H1 (cell line): ENCODE measurements at regions not wholly inside any gene's neighbourhood (a gene's known extent, or its start where the extent isn't known, plus 50 kb on each side); places are given as distances from the start of the nearest gene placed in this dataset.

Experiments used
- CHD1 ChIP-seq: IDR thresholded peaks from 2 replicates; pipeline ENCODE4 v1.6.1; 2012; ENCODE audit warnings: low read depth, low read length, improper control_type of control experiment
- CTBP2 ChIP-seq: IDR thresholded peaks from 2 replicates; pipeline ENCODE4 v1.7.0; 2011; ENCODE audit warnings: borderline replicate concordance, mild to moderate bottlenecking, moderate library complexity, mixed read lengths, low read length; ENCODE audit not compliant: insufficient read depth, insufficient read length
- E2F6 ChIP-seq: IDR thresholded peaks from 2 replicates; pipeline ENCODE4 v1.6.1; 2012; ENCODE audit warnings: inconsistent platforms
- FOSL1 ChIP-seq: IDR thresholded peaks from 2 replicates; pipeline ENCODE4 v1.6.1; 2011; ENCODE audit warnings: mild to moderate bottlenecking, low read depth, low read length, moderate library complexity; ENCODE audit not compliant: insufficient read depth
- GABPA ChIP-seq: IDR thresholded peaks from 2 replicates; pipeline ENCODE4 v1.6.1; 2011; ENCODE audit warnings: mild to moderate bottlenecking, low read length, moderate library complexity, borderline replicate concordance; ENCODE audit not compliant: insufficient read depth
- KDM4A ChIP-seq: IDR thresholded peaks from one replicate; pipeline ENCODE4 v1.7.1; 2012; ENCODE audit warnings: low read depth, mild to moderate bottlenecking, moderate library complexity, low read length, inconsistent platforms; ENCODE audit not compliant: severe bottlenecking
- SIN3A ChIP-seq, 2 experiments: IDR thresholded peaks in 1 of 2; conservative IDR thresholded peaks in 1 of 2; 2 replicates each; pipeline ENCODE4 v1.6.1; 2011 to 2012; ENCODE audit warnings: low read length in 2 of 2, improper control_type of control experiment in 1 of 2, low read depth in 1 of 2, mild to moderate bottlenecking in 1 of 2
- SP1 ChIP-seq: IDR thresholded peaks from 2 replicates; pipeline ENCODE4 v1.6.1; 2011; ENCODE audit warnings: low read depth, low read length
- TEAD4 ChIP-seq: IDR thresholded peaks from 2 replicates; pipeline ENCODE4 v1.6.1; 2012; ENCODE audit warnings: low read depth, low read length, inconsistent platforms, mixed read lengths
- USF2 ChIP-seq: IDR thresholded peaks from 2 replicates; pipeline ENCODE4 v1.6.1; 2011; ENCODE audit warnings: low read length, improper control_type of control experiment
- ZNF274 ChIP-seq: IDR thresholded peaks from 2 replicates; pipeline ENCODE4 v1.7.0; 2012; ENCODE audit warnings: low read length, borderline replicate concordance; ENCODE audit errors: extremely low read depth

GRCh38 chr6:15063253-15063853, 182.5 kb upstream of the JARID2 start (continued):
- TF ChIP-seq FOSL1 (no peak), GABPA (no peak), CHD1 (no peak), SP1 (no peak), TEAD4 (no peak), KDM4A (no peak), ZNF274 (no peak), USF2 (no peak), E2F6 (no peak), CTBP2 (no peak), SIN3A (conservative IDR thresholded peaks at IDR 0.05 in 1 of 2, IDR thresholded peaks at IDR 0.05 in 1 of 2; ENCODE audit: low read depth in 1 of 2, low read length in 2 of 2) (no peak)
